ENCODE measurements at regions not wholly inside any gene's neighbourhood (a gene's known extent, or its start where the extent isn't known, plus 50 kb on each side); places are given as distances from the start of the nearest gene placed in this dataset.

- TF ChIP-seq POLR2AphosphoS5 (IDR thresholded peaks at IDR 0.05; ENCODE audit: borderline replicate concordance, low read depth, low read length) (no peak), EZH2 (IDR thresholded peaks at IDR 0.05) (no peak), FOXP2 (optimal IDR thresholded peaks at IDR 0.05; ENCODE audit: control extremely low read depth, extremely low read length, insufficient read depth) (no peak)
Measured at GRCh38 chr2:138956116-138956515, 175.9 kb upstream of the NXPH2 start.
